ENCODE measurements at regions not wholly inside any gene's neighbourhood (a gene's known extent, or its start where the extent isn't known, plus 50 kb on each side); places are given as distances from the start of the nearest gene placed in this dataset.

- TF ChIP-seq CTCF (IDR thresholded peaks at IDR 0.05) = no peak
- no peak overlapping the region for H3K4me3 Mint-ChIP-seq
- H3K27me3 ChIP-seq (ENCODE audit: control insufficient read depth, insufficient read depth, low read length) = no peaks in the 10 kb centered on the region
- no peaks in the 10 kb centered on the region for H3K9me3 ChIP-seq (ENCODE audit: control insufficient read depth, insufficient read depth, low read length)
- no peaks in the 10 kb centered on the region for H3K4me1 ChIP-seq (ENCODE audit: control insufficient read depth, insufficient read depth, low read length)
- WGBS (ENCODE audit: insufficient coverage) = 71% methylated on average over 2 of the region's 3 CpGs
- DNase-seq (no peak), ATAC-seq (no peak)
- H3K4me3 ChIP-seq (ENCODE audit: low read length) = no peak overlapping the region
- peaks cover 5 to 17% of the 10 kb centered on the region in 2 donors for H3K27me3 Mint-ChIP-seq (ENCODE audit: low read depth in 2 of 2)
- H3K27ac Mint-ChIP-seq = no peak overlapping the region
- H3K9me3 Mint-ChIP-seq = no peaks in the 10 kb centered on the region
- no peaks in the 10 kb centered on the region for H3K36me3 ChIP-seq (ENCODE audit: control insufficient read depth, insufficient read depth, low read length)
- no peak overlapping the region for H3K27ac ChIP-seq (ENCODE audit: low read length)
- no peaks in the 10 kb centered on the region for H3K4me1 Mint-ChIP-seq
- no peaks in the 10 kb centered on the region for H3K36me3 Mint-ChIP-seq
- intact Hi-C loops (cut with micrococcal nuclease) = no loop called here
Observed at GRCh38 chr10:28880683-28880950, 203.3 kb downstream of the BAMBI start.

- Mint-ChIP-seq H3K4me3 (no peak overlapping the region), H3K27ac (no peak overlapping the region), H3K4me1 (no peaks in the 10 kb centered on the region), H3K36me3 (no peaks in the 10 kb centered on the region), H3K27me3 (ENCODE audit: low read depth in 2 of 2) (peaks cover 5 to 17% of the 10 kb centered on the region in 2 donors), H3K9me3 (no peaks in the 10 kb centered on the region)
- Histone ChIP-seq H3K36me3 (ENCODE audit: control insufficient read depth, insufficient read depth, low read length) (no peaks in the 10 kb centered on the region), H3K27me3 (ENCODE audit: control insufficient read depth, insufficient read depth, low read length) (no peaks in the 10 kb centered on the region), H3K4me3 (ENCODE audit: low read length) (no peak overlapping the region), H3K27ac (ENCODE audit: low read length) (no peak overlapping the region), H3K4me1 (ENCODE audit: control insufficient read depth, insufficient read depth, low read length) (no peaks in the 10 kb centered on the region), H3K9me3 (ENCODE audit: control insufficient read depth, insufficient read depth, low read length) (no peaks in the 10 kb centered on the region)
- no peak for TF ChIP-seq CTCF (IDR thresholded peaks at IDR 0.05)
- ATAC-seq (no peak), DNase-seq (no peak)
- 69% methylated on average over 3 of the region's 3 CpGs for WGBS (ENCODE audit: insufficient coverage)
- intact Hi-C loops (cut with micrococcal nuclease) = no loop called here
Observed at GRCh38 chr10:28881171-28881882, 204.0 kb downstream of the BAMBI start.

GRCh38 chr10:28883741-28884423, 206.6 kb downstream of the BAMBI start:
- no peaks in the 10 kb centered on the region for H3K36me3 Mint-ChIP-seq
- no peaks in the 10 kb centered on the region for H3K9me3 ChIP-seq (ENCODE audit: control insufficient read depth, insufficient read depth, low read length)
- H3K4me3 Mint-ChIP-seq = no peak overlapping the region
- intact Hi-C loops (cut with micrococcal nuclease) = no loop called here
- no peak overlapping the region for H3K4me3 ChIP-seq (ENCODE audit: low read length)
- no peak for TF ChIP-seq CTCF (IDR thresholded peaks at IDR 0.05)
- no peaks in the 10 kb centered on the region for H3K9me3 Mint-ChIP-seq
- WGBS (ENCODE audit: insufficient coverage) = 97% methylated on average over 4 of the region's 8 CpGs
- no peaks in the 10 kb centered on the region for H3K4me1 ChIP-seq (ENCODE audit: control insufficient read depth, insufficient read depth, low read length)
- ATAC-seq (no peak), DNase-seq (no peak)
- H3K4me1 Mint-ChIP-seq = no peaks in the 10 kb centered on the region
- H3K27ac Mint-ChIP-seq = no peak overlapping the region
- H3K27me3 Mint-ChIP-seq (ENCODE audit: low read depth in 2 of 2) = peaks cover 5 to 17% of the 10 kb centered on the region in 2 donors
- H3K36me3 ChIP-seq (ENCODE audit: control insufficient read depth, insufficient read depth, low read length) = no peaks in the 10 kb centered on the region
- H3K27ac ChIP-seq (ENCODE audit: low read length) = no peak overlapping the region
- no peaks in the 10 kb centered on the region for H3K27me3 ChIP-seq (ENCODE audit: control insufficient read depth, insufficient read depth, low read length)

Data from natural killer cell (primary cell).